ENCODE measurements at regions not wholly inside any gene's neighbourhood (a gene's known extent, or its start where the extent isn't known, plus 50 kb on each side); places are given as distances from the start of the nearest gene placed in this dataset.

- DNase-seq (ENCODE audit: low spot score): no peak
These were observed 643.8 kb downstream of the SORCS1 start for GRCh38 chr10:106520698-106521097.

GRCh38 chr10:106519376-106520030 is 645.0 kb downstream of the SORCS1 start:
- DNase-seq (ENCODE audit: low spot score): no peak

GRCh38 chr10:106515206-106515790 is 649.2 kb downstream of the SORCS1 start:
- DNase-seq (ENCODE audit: low spot score): no peak

- no peak for DNase-seq (ENCODE audit: low spot score)
These were observed 651.1 kb downstream of the SORCS1 start for GRCh38 chr10:106513352-106513771.

GRCh38 chr10:106511917-106512316 is 652.6 kb downstream of the SORCS1 start:
- DNase-seq (ENCODE audit: low spot score): no peak

- DNase-seq (ENCODE audit: low spot score): no peak
These were observed 655.6 kb downstream of the SORCS1 start for GRCh38 chr10:106508950-106509349.

- DNase-seq (ENCODE audit: low spot score): no peak
These were observed 657.8 kb downstream of the SORCS1 start for GRCh38 chr10:106506526-106507283.

GRCh38 chr10:106504536-106504935 is 660.0 kb downstream of the SORCS1 start:
- DNase-seq (ENCODE audit: low spot score): peak; percentile 2

GRCh38 chr10:106502641-106503040 is 661.9 kb downstream of the SORCS1 start:
- no peak for DNase-seq (ENCODE audit: low spot score)

- DNase-seq (ENCODE audit: low spot score): no peak
These were observed 663.5 kb downstream of the SORCS1 start for GRCh38 chr10:106500925-106501525.

- no peak for DNase-seq (ENCODE audit: low spot score)
These were observed 664.2 kb downstream of the SORCS1 start for GRCh38 chr10:106500041-106500924.

GRCh38 chr10:106499448-106499847 is 665.1 kb downstream of the SORCS1 start:
- no peak for DNase-seq (ENCODE audit: low spot score)

- no peak for DNase-seq (ENCODE audit: low spot score)
These were observed 665.8 kb downstream of the SORCS1 start for GRCh38 chr10:106498675-106499074.

- no peak for DNase-seq (ENCODE audit: low spot score)
These were observed 668.6 kb downstream of the SORCS1 start for GRCh38 chr10:106495931-106496330.

- no peak for DNase-seq (ENCODE audit: low spot score)
These were observed 670.8 kb downstream of the SORCS1 start for GRCh38 chr10:106493751-106494150.

GRCh38 chr10:106493226-106493625 is 671.3 kb downstream of the SORCS1 start:
- DNase-seq (ENCODE audit: low spot score): no peak

GRCh38 chr10:106487726-106488125 is 676.8 kb downstream of the SORCS1 start:
- no peak for DNase-seq (ENCODE audit: low spot score)

GRCh38 chr10:106481598-106482275 is 682.8 kb downstream of the SORCS1 start:
- DNase-seq (ENCODE audit: low spot score): no peak

- DNase-seq (ENCODE audit: low spot score): no peak
These were observed 684.9 kb downstream of the SORCS1 start for GRCh38 chr10:106479636-106480035.

GRCh38 chr10:106474876-106475275 is 689.6 kb downstream of the SORCS1 start:
- no peak for DNase-seq (ENCODE audit: low spot score)

GRCh38 chr10:106473129-106473685 is 691.3 kb downstream of the SORCS1 start:
- DNase-seq (ENCODE audit: low spot score): no peak
